GOT3 (cell line): ENCODE measurements at regions not wholly inside any gene's neighbourhood (a gene's known extent, or its start where the extent isn't known, plus 50 kb on each side); places are given as distances from the start of the nearest gene placed in this dataset.
"Not testable (repeated sequence)": the region's sequence is repeated elsewhere in the genome, so short reads cannot be mapped to it uniquely, and the experiment has no call there.

Experiments used
- DNase-seq: peaks from one replicate; lab custom pipeline; 2025; ENCODE audit warnings: mixed read lengths; lab: John Stamatoyannopoulos, UW

DNA sequence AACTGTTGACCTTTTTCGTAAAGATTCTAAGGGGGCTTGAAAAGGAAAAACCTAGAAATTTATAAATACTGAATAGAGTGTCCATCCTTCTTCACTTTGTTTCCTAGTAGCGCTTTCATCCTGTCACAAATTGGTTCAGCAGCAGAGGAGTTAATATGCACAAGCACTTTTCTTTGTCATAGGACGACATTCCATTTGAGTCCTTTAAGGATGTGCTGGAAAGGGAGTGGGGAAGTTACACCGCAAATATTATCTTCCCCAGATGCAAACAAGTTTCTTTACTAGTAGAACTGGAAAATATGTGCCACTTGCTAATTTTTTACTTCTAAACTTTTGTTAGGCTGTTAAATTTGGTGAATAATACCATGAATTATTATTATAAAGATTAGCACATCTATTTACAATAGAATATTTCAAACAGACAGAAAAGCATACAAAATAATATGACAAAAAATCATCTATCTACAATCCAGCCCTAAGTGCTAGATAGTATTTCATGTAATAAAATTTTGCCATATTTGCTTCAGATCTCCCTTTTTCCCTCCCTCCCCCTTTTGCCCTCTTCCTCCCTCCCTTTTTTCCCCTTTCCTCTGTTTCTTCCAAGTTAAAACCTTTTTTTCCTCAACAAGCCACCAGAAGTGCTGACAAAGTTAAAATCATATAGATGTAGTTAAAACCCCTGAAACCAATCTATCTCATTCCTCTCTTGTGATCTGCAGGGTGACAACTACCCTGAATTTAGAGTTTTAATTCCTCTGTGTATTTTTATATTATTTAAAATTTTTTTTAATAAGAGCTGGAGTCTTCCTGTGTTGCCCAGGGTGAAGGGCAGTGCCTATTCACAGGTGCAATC lies 50.5 kb upstream of the MAP4K3 start:
- DNase-seq, result no peak

DNA sequence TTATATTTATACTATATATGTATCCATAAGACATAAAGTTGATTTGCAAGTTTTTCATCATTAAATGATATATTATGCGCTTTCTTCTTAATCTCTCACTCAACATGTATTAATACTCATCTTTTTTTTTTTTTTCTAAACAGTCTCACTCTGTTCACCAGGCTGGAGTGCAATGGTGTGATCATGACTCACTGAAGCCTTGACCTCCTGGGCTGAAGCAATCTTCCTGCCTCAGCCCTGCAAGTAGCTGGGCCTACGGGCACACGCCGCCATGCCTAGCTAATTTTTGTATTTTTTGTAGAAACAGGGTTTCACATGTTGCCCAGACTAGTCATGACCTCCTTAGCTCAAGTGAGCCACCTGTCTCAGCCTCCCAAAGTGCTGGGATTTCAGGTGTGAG lies 51.4 kb upstream of the MAP4K3 start:
- no peak for DNase-seq

DNA sequence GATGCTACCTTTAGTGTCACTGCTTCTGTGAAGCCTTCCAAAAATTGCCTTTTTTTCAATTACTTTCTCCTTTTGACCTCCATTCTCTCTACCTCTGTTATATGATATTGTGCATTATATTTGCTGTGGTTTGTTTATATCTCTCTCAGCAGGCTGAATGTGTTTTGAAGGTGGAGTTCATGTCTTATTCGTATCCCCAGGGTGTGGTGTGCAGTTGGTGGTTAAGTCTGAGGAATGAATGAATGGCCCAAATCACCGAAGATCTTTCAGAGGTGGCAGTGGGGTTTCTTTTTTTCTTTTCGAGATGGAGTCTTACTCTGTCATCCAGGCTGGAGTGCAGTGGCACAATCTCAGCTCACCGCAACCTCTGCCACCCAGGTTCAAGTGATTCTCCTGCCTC lies 53.5 kb upstream of the MAP4K3 start:
- DNase-seq, result no peak

DNA sequence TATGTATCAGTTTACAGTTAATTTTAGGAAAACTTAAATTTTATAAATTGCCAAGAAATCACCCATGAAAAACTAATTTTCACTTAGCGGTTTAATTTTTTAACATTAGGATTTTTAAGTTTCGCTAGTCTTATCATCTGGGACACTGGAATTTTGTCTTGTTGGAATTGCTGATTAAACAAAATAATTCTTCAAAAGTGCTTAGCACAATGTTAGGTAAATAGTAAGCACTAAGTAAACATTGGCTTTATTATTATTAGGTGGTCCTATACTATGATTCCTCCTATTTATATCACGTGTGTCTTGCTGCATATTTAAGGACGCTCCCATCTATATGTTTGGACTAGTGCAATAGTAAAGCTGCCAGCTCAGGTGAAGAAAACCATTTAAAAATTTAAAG lies 54.6 kb upstream of the MAP4K3 start:
- no peak for DNase-seq

DNA sequence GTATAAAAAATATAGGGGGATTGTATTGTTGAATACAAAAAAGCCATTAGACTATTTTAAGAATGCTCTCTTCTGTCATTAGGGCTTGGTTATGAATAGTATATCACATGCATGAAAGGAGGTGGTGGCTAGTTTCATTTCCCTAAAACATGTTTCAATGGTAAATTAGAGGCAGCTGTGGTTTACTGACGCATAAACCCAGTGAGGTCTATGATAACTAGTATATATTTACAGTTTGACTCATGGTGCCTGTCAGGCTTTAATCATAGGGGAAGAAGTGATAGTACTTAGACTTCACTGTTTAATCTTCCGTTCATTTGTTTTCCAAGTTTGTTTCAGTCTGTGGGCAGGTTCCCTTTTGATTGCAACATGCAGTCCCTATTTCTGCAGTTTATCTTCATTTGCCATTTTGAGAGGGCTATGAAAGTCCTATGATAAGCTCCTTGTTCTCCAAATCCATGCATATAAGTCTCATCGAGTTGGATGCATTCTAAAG lies 55.1 kb upstream of the MAP4K3 start:
- no peak for DNase-seq

DNA sequence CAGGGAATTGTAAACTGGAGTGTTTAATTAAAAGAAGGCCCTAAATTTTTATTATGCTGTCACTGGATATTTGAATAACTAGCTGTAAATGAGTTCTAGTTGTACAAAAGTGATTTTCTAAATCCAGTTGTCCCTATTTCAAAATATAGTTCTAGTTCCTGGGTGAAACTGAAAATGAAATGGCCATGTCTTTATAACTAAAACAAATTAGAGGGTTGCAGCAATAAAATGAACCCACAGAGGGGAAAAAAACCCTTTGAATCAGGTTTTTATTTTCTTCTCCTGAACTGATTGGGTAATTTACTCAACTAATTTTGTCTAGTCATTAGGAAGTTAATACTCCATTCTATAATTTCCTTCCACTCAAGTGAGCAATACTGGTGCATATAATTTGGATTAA lies 55.6 kb upstream of the MAP4K3 start:
- no peak for DNase-seq

DNA sequence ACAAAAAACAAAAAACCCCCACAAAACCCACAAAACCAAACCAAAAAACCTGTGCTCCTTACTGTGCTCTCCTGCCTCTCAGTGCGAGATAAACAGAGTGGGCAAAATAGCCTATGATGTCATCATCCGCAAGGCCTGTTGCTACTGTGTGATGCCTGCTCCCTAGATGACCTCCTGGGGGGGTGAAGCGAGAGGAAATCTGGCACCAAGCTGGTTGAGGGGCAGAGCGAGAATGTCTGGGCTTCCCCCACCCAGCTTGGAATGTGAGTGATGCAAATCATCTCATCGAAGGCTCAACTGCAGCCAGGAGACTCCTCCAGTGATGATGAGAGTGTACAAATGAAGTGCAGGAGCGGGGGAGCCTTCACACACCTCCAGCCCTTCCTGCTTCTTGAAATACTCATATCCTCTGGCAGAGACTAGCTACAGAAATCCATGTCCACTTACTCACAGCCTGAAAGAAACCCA lies 57.7 kb upstream of the MAP4K3 start:
- no peak for DNase-seq

DNA sequence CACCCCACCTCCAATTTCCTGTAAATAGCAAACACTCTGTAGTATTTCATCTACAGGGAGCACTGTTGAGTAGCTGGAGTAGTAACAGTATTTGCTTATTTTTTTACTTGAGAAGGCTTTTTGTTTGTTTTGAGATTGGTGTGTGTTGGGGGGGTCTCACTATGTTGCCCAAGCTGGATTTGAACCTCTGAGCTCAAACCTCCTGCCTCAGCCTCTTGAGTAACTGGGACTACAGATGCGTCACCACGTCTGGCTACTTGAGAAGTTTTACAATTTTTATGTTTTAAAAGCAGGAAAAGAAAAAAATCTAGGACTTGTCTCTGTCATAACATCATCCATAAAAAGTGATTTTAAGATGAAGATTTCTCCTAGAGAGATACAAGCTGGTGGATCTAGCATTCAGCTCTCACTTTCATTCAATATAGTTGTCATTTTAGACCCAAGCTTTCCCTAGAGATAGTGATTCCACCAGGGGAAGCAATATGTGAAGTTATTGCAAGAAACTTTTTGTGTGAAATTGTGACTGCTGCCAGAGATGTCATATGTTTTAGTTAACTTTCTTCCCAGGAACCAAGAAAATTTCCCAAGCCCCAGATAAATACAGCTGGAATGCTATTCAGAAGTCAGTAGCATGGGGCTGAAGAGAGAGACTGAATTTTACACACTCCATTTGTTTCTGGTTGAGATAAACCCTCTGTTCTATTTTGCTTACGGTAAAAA lies 60.2 kb upstream of the MAP4K3 start:
- no peak for DNase-seq

DNA sequence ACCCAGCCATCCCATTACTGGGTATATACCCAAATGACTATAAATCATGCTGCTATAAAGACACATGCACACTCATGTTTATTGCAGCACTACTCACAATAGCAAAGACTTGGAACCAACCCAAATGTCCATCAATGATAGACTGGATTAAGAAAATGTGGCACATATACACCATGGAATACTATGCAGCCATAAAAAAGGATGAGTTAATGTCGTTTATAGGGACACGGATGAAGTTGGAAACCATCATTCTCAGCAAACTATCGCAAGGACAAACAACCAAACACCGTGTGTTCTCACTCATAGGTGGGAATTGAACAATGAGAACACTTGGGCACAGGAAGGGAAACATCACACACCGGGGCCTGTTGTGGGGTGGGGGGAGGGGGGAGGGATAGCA lies 61.1 kb upstream of the MAP4K3 start:
- DNase-seq, result not testable (repeated sequence)

DNA sequence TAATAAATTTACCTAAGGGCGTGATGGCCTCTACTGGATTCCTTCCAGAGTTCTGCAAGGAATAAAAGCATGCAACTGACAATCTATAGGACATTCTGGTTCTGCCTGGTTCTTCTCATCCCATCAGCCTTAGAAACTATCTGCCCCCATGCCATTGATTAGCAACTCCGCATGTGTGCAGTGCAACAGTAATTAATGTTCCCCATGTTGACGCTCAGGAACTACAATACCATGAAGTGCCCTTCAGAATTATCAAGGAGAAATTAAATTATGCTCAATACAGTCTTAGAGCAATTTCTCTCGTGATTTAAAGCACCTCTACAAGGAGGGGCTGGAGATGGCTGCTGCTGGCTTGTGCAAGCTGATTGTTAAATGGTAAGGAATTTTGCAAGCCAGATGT lies 61.7 kb upstream of the MAP4K3 start:
- no peak for DNase-seq

DNA sequence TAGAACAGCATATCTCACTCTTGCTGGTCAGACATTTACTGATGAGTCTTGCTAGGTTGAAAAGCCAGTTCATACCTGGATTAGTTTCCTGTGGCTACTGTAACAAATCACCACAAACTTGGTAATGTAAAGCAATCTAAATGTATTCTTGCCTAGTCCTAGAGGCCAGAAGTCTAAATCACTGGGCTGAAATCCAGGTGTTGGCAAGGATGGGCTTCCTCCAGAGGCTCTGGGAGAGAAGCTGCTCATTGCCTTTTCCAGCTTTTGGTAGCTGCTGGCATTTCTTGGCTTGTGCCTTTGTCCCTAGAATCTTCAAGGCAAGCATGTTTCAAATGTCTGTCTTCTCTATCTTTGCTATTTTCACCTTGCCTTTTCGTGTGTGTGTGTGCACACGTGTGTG lies 62.3 kb upstream of the MAP4K3 start:
- no peak for DNase-seq

DNA sequence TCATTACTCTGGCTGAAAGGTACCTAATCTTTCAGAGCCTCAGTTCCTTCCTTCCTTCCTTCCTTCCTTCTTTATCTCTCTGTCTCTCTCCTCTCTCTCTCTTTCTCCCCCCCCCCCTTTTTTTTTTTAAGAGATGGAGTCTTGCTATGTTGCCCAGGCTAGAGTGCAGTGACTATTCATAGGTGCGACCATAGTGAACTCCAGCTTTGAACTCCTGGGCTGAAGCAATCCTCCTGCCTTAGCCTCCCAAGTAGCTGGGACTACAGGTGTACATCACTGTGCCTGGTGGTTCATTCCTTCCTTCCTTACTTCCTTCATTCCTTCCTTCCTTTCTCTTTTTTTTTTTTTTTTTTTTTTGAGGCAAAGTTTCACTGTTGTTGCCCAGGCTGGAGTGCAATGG lies 64.3 kb upstream of the MAP4K3 start:
- no peak for DNase-seq

DNA sequence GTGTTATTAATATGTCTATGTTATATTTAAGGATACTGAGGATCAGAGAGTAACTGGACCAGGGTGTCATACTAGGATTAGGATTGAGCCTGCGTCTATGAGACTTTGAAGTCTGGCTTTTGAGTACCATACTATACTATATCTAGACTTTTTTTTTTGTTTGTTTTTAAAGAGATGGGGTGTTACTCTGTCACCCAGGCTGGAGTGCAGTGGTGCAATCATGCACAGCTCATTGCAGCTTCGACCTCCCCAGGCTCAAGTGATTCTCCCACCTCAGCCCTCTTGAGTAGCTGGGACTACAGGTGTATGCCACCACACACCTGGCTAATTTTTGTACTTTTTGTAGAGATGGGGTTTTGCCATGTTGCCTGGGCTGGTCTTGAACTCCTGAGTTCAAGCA lies 66.2 kb upstream of the MAP4K3 start:
- no peak for DNase-seq

DNA sequence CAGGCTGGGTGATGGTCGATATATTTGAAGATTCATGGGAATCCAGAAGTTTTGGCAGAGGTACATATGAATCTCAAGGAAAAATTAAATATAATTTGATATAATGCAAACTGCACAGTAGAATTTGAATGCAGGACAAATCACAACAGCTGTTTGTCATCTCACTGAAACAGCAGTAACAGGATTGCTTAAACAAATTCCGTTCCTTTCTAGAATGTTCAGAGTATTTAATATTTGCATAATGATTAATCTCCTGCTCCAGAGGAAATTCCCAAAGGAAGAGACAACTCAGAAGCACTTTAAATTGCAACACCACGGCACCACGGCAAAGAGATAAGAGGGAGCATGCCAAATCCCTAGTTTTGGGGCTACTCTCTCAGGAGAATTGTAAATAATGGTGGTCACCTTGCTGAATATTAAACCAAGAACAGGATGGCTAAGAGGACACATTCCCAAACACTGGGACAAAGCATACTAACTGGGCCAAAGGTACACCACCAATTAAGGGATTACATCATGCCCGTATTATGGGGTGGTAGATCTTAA lies 67.8 kb upstream of the MAP4K3 start:
- DNase-seq, result no peak

DNA sequence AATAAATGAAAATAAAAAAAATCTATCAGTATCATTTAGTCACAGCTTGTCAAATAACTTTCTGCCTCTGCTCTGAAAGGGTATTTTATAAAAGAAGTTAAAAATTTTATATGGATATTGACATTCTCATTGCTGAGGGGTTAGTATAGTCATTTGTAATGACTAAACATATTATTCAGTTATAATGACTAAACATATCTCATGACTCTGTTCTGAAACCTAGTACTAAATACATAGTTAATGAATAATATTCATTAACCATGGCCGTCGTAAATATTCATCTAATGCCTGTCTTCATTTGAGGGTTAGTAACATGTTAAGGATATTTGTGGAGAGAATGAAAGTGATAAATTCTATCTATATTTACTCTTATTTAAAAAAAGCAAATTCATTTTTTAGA lies 69.1 kb upstream of the MAP4K3 start:
- no peak for DNase-seq

DNA sequence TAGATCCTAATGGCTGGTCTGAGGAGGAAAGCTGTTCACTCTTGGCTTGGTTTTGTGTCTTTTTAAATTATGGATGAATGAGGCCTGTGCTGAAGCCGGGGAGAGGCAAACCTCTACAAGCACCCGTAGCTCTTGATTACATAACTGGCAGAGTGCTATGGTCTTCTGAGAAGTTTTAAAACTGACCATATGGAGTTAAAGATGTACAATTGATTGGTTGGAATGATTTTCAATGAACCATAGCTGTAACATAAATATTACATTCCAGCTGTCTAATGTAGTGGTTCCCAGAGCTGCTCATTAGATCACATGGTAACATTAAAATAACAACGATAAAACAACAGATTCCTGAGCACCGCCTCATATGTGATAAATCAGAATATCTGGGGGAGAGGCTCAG lies 71.1 kb upstream of the MAP4K3 start:
- DNase-seq, result no peak

DNA sequence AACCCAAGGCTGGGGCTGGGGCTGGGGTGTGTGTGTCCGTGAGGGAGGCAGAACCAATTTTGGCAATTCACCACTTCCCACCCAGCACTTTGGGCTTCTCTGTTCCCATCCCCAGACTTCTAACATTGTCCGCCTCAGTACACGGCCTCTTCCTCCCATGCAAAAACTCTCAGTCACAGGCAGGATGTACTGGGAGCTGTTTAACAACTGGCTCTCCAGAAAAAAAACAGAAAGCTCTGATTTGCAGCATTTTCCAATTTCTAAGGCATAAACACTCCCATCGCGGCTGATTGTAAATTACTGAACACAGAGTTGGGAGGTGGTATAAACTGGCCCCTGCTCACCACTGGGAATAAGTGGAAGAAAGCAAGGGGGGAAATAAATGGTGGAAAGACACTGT lies 73.1 kb upstream of the MAP4K3 start:
- DNase-seq, result no peak

DNA sequence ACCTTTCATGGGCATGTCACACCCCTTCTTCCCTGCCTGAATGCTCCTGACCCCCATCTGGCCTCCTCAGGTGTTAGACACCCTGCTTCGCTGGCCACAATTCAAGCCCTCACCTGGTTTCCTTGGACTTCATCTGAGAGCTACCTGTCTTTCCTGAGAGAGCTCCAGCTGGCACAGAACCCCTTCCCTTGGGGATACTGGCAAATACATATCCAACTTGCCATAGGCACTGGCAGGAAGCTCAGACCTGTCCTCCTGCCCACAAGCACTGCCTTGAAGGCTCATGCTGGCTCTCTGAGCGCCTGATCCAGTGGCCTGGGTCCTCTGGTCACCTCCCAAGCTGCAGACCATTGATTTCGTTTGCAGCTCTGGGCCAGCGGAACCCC lies 74.1 kb upstream of the MAP4K3 start:
- DNase-seq, result no peak

DNA sequence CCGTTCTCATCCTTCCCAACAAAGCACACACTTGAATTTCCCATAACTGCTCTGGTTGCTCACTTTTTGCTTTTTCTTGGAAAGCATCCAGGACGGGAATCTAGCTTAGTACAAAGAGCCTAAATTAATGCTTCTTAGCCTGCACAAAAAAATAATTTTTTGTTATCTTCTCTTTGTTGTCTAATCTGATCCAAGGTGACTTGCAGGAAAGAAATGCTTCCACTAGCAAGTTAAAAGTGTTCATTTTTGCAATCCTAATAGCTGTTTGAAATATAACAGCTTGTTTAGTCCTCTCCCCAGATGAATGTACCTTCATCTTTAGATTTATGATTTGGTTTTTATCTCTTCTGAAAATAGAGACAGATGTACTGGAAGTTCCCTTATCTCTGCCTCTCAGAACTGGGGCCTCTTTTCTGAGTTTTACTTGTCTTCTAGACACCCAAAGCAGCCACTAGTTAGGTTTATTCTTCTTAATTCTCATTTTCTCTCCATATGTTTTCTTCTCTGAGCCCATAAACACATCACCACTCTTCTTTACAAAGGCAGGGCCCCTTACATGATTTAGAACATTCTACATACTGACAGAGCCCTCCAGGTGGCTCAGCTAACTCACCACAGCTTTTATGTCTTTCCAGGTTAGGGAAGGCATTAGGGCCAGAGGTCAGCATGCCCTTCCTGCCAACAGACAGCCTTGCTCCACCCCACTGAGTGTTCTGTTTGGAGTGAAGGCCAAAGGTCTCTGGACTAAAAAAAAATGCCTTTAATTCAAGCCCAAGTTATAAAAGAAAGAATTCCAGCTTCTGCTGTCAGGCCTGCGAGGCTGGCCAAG lies 74.7 kb upstream of the MAP4K3 start:
- DNase-seq, result no peak

DNA sequence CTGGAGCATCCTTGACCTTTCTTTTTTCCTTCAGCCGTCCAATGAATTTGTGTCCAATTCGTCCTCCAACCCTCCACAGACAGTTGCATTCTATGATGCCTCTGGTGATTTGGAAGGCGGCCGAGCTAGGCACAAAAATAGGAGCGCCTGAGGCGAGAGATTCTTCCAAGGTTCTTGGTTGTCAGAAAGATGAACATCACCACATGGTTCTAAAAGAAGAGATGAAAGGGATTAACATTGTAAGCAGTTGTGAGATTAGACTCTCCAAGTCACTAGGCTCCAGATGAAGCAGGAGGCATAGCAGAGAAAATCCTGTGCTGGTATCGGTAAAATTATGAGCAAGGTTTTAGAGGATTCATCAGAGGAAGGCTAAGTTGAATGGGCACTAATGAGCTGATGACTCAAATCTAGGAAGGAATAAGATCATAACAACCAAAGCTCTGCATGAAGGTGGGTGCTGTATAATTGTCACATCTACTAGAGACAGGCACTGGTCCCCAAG lies 75.4 kb upstream of the MAP4K3 start:
- DNase-seq, result no peak

DNA sequence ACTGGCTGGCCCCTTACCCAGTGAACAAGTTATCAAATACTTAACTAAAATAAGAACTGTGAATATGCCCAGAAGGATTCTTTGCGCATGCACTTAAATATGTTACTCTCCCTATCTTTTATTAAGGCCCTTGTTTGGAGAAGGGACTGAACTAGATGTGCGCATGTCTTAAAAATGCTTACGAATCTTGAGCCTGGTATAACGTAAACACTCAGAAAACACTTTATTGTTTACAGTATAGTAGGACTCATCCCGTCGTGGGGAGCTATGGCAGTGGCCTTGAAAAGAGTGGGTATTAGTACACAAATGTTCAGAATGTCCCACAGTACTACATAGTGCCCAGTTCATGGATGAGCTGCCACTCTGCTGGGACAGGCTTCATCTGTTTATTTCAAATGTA lies 75.9 kb upstream of the MAP4K3 start:
- no peak for DNase-seq

DNA sequence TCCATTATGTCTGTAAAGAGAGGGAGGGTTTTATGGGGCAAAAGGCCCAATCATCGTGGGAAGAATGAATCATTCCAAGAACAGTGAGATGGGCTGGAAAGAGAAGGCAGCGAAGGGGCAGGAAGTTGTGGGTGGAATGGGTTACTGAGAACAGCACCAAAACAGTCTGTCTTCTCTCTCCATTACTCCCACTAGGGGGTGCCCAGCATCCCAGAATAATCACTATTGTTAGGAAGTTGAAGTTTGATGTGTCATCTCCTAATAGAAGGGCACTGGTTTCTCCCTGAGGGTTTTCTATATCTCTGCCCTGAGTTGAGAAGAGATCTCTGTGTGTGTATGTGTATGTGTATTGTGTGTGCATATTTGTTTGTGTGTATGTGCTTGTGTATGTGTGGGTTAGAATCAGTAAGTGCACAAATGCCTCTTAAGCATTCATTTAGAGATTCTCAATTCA lies 76.6 kb upstream of the MAP4K3 start:
- peak; percentile 63 for DNase-seq
